Stimulated activated CD4-positive, alpha-beta T cell treated with anti-CD3 and anti-CD28 coated beads, Interleukin-4, amount 100 ng/mL, for 1 hour (primary cell): ENCODE measurements at regions not wholly inside any gene's neighbourhood (a gene's known extent, or its start where the extent isn't known, plus 50 kb on each side); places are given as distances from the start of the nearest gene placed in this dataset.

Source experiments
- DNase-seq: peaks from one replicate; pipeline ENCODE4 v3.0.0-alpha.2; 2020

DNA sequence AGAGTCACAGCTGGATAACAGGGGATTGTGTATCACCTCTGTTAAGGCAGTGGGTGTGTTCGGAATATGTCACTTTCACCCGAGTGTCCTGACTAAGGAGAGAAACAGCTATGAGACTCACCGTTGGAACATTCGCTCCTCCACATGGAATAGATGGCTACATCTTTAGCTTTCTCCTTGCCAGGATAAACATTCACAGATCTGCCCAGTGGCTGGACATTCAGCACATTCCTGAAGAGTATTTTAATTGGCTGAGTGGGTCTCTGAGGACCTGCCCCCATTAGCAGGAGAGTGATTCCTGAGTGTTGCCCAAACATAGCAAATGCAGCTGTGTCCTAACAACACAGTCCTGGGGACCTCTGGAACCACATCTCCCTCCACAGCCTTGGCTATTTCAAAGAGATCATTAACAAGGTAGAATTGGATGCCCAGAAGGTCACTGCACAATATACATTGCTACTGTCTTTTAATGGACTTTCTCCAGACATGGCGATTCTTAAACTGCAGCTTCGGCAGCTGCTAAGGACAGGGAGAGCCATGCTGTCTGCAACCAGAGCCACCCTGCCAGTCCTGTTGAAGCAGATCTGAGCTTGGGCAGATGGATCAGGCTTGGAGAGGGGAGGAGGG is 435.0 kb upstream of the CADM1 start:
- no peak for DNase-seq

DNA sequence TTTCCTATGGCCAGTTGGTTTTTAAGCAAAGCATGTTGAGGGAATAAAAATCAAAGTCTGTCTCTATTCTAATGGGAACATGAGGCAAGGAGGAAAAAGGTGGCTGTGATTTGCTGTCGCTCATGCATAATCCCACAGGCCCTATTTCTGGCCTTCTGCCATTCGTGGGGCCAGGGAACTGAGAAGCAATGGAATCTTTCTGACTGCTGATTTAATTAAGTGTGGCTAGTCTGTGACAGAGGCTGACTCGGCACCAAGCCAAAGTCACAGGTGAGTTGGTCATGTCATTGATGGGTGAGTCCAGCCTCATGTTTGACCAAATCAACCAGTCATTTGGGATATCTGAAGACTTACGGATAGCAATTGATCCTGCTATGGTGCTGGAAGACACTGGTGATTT is 429.3 kb upstream of the CADM1 start:
- no peak for DNase-seq

GRCh38 chr11:115931548-115932083 is 427.4 kb upstream of the CADM1 start:
- DNase-seq: no peak

- DNase-seq: no peak
Observed at GRCh38 chr11:115930886-115931547, 426.8 kb upstream of the CADM1 start.

DNA sequence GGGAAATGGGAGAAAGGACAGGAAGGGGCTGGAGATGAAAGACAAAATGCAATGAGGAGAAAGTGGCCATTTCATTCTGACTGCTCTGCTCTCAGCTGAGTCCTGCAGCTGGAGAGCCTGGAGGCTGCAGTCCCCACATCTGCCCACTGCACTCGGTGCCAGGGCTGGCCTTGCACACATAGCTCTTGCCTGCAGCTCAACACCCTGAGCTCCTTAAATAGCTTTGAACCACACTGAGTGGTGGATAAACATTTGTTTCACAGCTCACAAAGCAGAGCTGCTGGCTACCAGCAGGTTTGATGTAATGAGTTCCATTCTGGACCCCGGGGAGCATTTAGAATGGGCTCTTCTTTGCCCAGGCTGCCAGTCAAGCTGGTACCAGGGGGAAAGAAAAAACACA is 426.1 kb upstream of the CADM1 start:
- no peak for DNase-seq

GRCh38 chr11:115929618-115930129 is 425.5 kb upstream of the CADM1 start:
- DNase-seq: no peak

DNA sequence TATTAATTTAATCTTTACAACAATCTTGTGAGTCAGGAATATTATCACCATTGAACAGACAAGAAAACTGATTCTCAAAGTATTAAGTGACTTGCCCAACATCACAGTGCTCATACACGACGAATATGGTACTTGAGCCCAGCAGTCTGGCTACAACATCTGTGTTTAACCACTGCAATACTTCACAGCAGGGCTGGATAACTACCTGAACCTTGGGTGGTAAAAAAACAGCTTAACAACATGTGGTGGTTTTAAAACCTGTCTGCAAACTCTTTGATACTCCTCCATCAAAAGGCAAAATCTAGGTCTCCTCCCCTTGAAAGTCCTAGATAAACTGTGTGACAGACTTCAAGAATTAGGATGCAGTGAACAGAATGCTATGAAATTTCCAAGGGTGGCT is 424.6 kb upstream of the CADM1 start:
- DNase-seq: no peak

DNA sequence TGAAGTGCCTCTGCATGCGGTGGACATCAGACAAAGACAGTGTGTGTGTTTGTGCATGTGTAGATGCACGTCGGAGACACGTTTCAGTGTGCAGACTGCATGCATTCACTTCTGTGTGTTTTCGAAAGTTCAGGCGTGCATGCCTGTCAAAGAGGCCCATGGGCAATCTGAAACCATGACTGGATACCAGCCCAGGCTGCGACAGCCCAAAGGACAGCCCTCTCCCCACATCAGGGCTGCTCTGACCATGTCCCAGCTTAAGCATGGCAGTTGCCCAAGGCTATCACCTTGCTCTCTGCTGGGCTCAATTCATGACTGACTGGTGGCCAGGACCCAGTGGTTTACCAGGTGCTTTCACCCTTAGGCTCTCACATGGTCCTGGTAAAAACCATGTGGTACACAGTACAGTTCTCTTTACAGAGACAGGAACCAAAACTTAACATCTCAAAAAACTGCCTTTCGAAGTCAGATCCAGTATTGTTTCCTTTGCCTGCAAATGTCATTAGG is 423.7 kb upstream of the CADM1 start:
- no peak for DNase-seq

GRCh38 chr11:115926601-115927000 is 422.4 kb upstream of the CADM1 start:
- DNase-seq: no peak

DNA sequence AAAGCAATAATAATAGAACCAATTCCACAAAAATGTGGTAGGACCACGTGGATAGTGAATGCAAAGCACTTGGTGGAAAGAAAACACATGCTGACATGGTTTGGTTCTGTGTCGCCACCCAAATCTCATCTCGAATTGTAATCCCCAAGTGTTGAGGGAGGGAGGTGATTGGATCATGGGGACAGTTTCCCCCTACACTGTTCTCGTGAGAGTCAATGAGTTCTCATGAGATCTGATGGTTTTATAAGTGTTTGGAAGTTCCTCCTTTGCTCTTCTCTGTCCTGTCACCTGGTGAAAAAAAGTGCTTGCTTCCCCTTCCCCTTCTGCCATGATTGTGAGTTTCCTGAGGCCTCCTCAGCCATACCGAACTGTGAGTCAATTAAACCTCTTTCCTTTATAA is 421.9 kb upstream of the CADM1 start:
- no peak for DNase-seq

DNA sequence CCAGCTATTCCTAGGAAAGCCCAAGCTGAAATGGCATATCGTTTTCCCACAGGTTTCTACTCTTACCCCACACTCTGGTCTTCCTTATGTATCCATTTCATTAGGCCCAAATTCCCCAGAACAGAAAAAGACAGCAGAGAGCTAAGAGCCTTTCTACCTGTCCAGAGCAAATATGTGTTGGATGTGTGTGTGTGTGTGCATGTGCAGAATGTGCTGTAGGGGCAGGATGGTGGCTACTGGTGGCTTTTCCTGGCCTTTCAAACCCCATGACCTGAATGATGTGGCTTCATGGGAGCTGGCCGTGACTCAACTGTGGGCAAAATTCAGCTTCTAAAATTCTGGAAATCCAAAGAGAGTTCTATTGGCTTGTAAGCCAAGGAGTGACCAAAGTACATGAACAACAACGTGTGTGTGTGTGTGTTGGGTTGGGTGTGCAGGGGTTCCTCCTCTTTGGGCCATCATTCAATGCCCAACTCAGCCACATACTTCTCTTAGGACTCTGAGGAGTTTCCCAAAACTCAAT is 421.4 kb upstream of the CADM1 start:
- no peak for DNase-seq

DNA sequence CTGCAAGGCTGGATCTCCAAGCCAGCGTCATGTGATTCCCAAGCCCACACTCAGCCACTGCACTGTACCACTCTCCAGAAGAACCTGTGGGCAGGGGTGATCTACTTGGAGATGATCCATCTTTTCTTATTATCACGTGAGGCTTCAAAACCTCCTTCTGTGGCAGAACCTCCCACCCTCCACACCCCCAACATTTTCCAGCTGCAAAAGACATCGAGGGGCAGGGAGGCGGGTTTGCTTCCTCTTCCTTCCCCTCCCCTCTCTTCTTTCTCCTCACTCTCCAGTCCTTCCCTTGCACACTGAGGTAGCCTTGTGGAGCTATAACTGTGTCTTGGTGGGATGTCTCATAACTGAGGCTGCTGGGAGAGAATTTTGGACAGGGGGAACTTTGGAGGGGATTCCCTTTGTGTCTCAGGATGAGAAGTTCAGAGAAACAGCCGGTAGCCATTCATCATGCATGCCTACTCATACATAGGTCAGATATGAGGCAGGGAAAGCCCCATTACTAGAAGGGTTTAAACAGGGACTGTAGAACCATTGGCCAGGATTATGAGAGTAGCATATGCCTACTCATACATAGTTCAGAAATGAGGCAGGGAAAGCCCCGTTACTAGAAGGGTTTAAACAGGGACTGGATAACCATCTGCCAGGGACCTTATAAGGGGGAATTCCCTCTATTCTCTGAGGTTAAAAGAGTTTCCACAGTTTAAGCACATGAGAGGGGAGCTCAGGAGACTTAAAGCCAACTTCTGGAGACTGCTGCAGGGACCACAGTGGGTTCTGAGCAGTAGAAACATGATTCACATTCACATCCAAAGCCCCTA is 420.7 kb upstream of the CADM1 start:
- no peak for DNase-seq

DNA sequence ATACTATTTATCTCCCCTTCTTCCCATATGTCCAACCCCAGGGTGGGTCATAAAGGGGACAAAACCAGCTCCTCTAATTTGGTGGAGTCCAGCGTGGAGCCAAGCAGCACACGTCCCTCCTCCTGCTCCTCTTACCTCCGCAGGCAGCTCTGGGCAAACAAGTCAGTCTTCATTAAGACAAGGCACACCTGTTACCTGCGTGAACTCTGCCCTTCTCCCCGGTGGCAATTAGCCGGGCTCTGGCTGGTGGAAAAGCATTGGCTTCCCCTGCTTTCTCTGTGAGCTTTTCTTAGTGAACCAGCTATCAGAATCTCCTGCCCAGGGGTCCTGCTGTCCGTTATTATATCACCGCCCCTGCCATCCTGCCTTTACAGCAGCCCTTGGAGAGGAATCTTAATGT is 418.7 kb upstream of the CADM1 start:
- no peak for DNase-seq

DNA sequence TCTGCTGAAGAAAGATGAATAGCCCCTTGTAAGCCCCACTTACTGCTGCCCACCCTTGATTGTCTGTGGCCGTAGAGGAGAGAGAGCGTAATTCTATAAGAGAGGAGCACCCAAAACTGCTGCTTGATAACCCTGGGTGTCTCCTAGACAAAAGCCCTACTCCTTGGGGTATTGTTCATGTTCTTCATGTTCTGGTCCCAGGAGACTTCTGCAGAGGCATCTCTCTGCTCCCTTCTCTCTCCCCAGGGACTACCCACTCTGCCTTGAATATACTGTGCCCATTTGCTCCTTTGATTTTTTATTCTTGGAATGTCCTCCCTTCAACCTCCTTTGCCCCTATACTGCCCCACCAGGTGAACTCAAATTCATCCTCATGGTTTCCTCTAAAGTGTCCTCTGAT is 417.8 kb upstream of the CADM1 start:
- no peak for DNase-seq

GRCh38 chr11:115921540-115921939 is 417.3 kb upstream of the CADM1 start:
- DNase-seq: no peak

- DNase-seq: no peak
Observed at GRCh38 chr11:115920841-115921480, 416.7 kb upstream of the CADM1 start.

GRCh38 chr11:115920092-115920461 is 415.9 kb upstream of the CADM1 start:
- no peak for DNase-seq

DNA sequence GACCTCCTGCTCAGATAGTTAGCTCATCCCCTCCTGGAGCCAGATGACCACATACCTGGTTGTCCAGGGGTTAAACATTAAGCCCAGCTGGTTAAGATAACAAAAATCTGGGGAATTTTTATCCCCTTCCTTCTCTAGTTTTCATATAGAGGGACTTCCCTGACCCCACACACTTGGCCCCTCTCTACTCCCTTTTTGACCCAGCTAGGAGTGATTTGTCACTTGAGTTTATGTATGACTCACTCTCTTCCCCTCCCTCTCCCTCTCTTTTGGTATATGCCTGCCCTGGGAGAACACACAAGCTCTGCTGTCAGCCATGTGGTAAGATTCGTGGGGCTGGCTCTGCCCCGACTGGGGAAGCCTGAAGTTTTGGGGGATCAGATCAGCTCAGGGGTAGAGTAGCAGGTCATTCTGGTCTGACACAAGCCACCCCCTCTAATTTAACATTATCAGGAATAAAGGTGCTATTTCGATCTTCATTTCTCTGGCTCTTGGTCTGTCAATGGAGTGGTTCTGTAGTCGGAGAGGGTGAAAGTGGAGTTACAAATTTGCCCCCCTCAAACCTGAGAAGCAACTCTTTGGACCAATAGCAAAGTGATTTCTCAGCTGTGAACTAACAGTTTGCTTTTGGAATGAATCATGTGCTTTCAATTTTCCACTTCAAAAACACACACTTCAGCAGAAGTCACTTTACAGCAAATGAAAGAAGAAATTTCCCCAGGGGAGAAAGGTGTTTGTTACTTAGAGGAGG is 415.3 kb upstream of the CADM1 start:
- DNase-seq: no peak

DNA sequence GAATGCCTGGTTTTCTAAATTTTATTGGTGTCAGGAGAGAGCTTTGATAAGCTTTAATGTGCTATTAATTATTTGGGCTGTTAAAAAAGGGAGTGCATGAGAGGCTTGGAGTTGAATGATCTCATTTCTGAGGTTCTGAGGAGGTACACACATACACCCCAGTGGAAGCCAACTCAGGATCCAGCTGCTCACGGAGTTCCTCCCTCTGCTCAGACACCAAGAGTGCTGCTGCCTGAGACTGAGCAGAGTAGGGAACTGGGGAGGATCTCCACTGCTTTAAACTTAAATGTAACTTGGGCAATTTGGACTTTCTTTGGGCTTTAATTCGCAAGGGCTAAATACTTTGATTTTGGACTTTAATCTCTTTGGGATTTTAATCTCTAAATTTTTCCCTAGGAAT is 414.4 kb upstream of the CADM1 start:
- no peak for DNase-seq

- no peak for DNase-seq
Observed at GRCh38 chr11:115916608-115917007, 412.4 kb upstream of the CADM1 start.

DNA sequence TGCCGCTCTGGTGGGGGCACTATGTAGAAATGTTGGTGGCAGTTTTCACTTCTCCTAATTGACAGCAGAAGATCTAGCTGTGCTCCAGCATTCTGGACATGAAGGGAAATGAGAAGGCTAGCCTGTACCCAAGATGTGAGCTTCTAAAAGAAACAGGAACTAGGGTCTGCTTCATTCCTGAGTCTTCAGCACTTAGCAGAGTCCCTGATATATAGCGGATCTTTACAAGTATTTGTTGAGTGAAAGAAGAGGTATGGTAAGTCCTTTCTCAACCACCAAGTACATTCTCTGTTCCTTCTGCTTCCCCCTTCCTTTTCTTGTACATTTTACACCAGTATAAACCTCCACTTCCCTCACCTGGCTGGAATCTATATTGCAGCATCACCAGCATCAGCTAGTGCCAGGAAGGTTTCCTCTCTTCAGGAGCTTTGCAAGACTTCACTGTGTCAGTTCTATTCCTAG is 408.3 kb upstream of the CADM1 start:
- DNase-seq: no peak
